Lung (tissue), 11 donors: ENCODE measurements at regions not wholly inside any gene's neighbourhood (a gene's known extent, or its start where the extent isn't known, plus 50 kb on each side); places are given as distances from the start of the nearest gene placed in this dataset.

Experiments
- ATAC-seq: fragments of 200-7000 bp; cut with Tn5 transposase; one replicate; pipeline ENCODE4 v1.9.1; 2020; ENCODE audit warnings: moderate number of reproducible peaks; ENCODE audit not compliant: insufficient read depth, low FRiP score
- DNase-seq, 3 donors: peaks; one replicate each; pipeline ENCODE4 v3.0.0-alpha.2; 2013 to 2017
- H3K27ac ChIP-seq, 2 donors: one replicate each; pipeline ENCODE4 v1.5.1; 2013; ENCODE audit warnings: mild to moderate bottlenecking in 2 of 2, moderate library complexity in 2 of 2, control low read depth in 1 of 2, inconsistent platforms in 1 of 2, low read depth in 1 of 2, low read length in 1 of 2
- H3K27me3 ChIP-seq, 3 donors: one replicate each; pipeline ENCODE4 v1.5.1; 2013; ENCODE audit warnings: low read length in 2 of 3; ENCODE audit not compliant: control insufficient read depth in 3 of 3, insufficient read depth in 3 of 3
- H3K36me3 ChIP-seq, 4 donors: one replicate each; pipeline ENCODE4 v1.5.1; 2013; ENCODE audit warnings: low read length in 4 of 4, mild to moderate bottlenecking in 1 of 4, moderate library complexity in 1 of 4; ENCODE audit not compliant: control insufficient read depth in 4 of 4, insufficient read depth in 4 of 4
- H3K4me1 ChIP-seq, 5 donors: one replicate each; pipeline ENCODE4 v1.5.1; 2013; ENCODE audit warnings: low read length in 5 of 5, mild to moderate bottlenecking in 2 of 5, moderate library complexity in 1 of 5; ENCODE audit not compliant: control insufficient read depth in 5 of 5, insufficient read depth in 5 of 5
- H3K4me3 ChIP-seq: one replicate; pipeline ENCODE4 v1.5.1; 2013; ENCODE audit warnings: mild to moderate bottlenecking, control low read depth, moderate library complexity
- H3K9ac ChIP-seq, 2 donors: one replicate each; pipeline ENCODE4 v1.5.1; 2013; ENCODE audit warnings: low read length in 2 of 2, control low read depth in 1 of 2; ENCODE audit not compliant: insufficient read depth in 1 of 2
- H3K9me3 ChIP-seq, 4 donors: one replicate each; pipeline ENCODE4 v1.5.1; 2013; ENCODE audit warnings: low read length in 3 of 4, mild to moderate bottlenecking in 1 of 4, moderate library complexity in 1 of 4; ENCODE audit not compliant: control insufficient read depth in 4 of 4, insufficient read depth in 3 of 4
- CTCF ChIP-seq: IDR thresholded peaks from 2 replicates; pipeline ENCODE4 v1.5.1; 2012; ENCODE audit warnings: mild to moderate bottlenecking; ENCODE audit errors: control extremely low read depth, extremely low read depth
- WGBS, 2 donors: extraction: QIAGEN DNeasy Blood & Tissue Kit; methylation state at CpG; one replicate each; pipeline ENCODE4 v1.1.7; 2013; 5-methylcytosine and 5-hydroxymethylcytosine counted together
- donor health status: control.
- donor health status: control.
- donor health status: Bipolar disorder and iron deficiency.
- donor health status: healthy.
- donor health status: DM: yes; HTN: yes; CAD: no.

DNA sequence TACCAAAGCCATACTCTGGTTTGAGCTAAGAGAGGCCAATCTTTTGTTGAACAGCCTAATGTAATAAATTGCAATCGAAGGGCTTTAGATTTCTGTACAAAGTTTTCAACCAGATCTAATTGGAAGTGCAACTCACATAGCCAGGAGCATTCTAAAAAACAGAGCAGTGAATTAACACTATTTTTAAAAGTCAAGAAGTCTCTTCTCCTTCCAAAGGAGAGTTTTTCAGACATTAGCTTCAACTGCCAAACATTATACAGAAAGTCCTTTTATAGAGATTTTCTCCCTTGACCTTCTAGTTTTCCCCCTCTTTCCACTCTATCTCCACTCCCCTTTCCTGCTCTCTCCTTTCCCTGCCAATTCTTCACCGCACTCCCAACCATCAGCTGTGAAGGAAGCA lies 259.6 kb downstream of the NOVA1 start:
- H3K4me1 ChIP-seq: no peaks in the 10 kb centered on the region
- 39 to 84% methylated on average over 2 of the region's 2 CpGs for WGBS, 2 donors

GRCh38 chr14:26334288-26334687 lies 263.5 kb downstream of the NOVA1 start:
- WGBS, 2 donors: 57 to 59% methylated on average over 3 of the region's 3 CpGs
- no peaks in the 10 kb centered on the region for H3K4me1 ChIP-seq
- TF ChIP-seq CTCF: no peak
- no peaks in the 10 kb centered on the region for H3K9me3 ChIP-seq
- no peak overlapping the region for H3K9ac ChIP-seq
- ATAC-seq (no peak), DNase-seq (no peak)
- no peak overlapping the region for H3K27ac ChIP-seq
- no peak overlapping the region for H3K4me3 ChIP-seq
- no peaks in the 10 kb centered on the region for H3K36me3 ChIP-seq
- H3K27me3 ChIP-seq: no peaks in the 10 kb centered on the region

More for the DNA sequence above, 259.6 kb downstream of the NOVA1 start:
- Histone ChIP-seq H3K9ac (no peak overlapping the region), H3K4me3 (no peak overlapping the region), H3K27ac (no peak overlapping the region), H3K9me3 (no peaks in the 10 kb centered on the region), H3K36me3 (no peaks in the 10 kb centered on the region), H3K27me3 (no peaks in the 10 kb centered on the region)
- ATAC-seq (no peak), DNase-seq (no peak)
- no peak for TF ChIP-seq CTCF

DNA sequence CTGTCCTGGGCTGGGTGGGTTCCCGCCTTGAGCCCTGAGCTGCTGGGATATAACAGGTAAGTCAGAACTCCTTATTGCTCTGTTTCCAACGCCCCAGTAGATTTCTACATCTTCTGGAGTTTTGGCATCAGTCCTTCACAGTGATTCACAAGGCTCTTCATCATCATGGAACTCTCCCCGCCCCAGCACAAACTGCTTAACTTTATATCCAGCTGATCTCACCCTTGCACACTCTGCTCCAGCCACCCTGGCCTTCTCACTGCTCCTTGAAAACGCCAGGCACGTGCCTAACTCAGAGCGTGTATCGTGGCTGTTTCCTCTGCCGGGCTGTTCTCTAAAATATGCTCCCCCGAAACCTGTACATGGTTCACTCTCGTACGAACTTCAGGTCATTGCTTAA lies 264.9 kb downstream of the NOVA1 start:
- no peaks in the 10 kb centered on the region for H3K9me3 ChIP-seq
- no peak overlapping the region for H3K27ac ChIP-seq
- 78 to 80% methylated on average over 11 of the region's 11 CpGs for WGBS, 2 donors
- H3K4me3 ChIP-seq: no peak overlapping the region
- no peaks in the 10 kb centered on the region for H3K4me1 ChIP-seq
- ATAC-seq: peak; percentile 11
- no peaks in the 10 kb centered on the region for H3K36me3 ChIP-seq
- H3K9ac ChIP-seq: no peak overlapping the region
- H3K27me3 ChIP-seq: no peaks in the 10 kb centered on the region
- TF ChIP-seq CTCF: no peak
- DNase-seq: no peak

DNA sequence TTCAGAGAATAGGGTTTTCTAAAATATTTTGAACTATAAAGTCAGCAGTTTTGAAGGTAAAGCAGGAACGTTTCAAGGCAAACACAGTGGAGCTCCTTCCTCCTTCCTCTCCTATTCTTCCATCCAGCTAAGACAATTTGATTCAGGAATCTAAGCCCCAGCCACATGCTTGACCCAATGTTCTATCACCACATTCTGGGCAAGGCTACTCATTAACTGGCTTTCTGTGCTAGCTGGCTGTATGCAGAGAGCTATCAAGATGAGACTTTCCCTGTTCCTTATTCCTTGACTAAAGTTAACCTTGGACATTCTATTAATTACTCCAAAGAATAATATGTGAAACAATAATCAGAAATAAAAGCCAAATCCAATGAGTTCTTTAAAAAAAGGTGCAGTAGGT lies 266.9 kb downstream of the NOVA1 start:
- Histone ChIP-seq H3K36me3 (no peaks in the 10 kb centered on the region), H3K4me3 (no peak overlapping the region), H3K27ac (no peak overlapping the region), H3K9ac (no peak overlapping the region), H3K9me3 (no peaks in the 10 kb centered on the region), H3K4me1 (no peaks in the 10 kb centered on the region), H3K27me3 (no peaks in the 10 kb centered on the region)
- DNase-seq: no peak
- no peak for ATAC-seq
- 35 to 52% methylated on average over 1 of the region's 1 CpG for WGBS, 2 donors
- TF ChIP-seq CTCF: no peak
